GM19455 (cell line): ENCODE measurements at regions not wholly inside any gene's neighbourhood (a gene's known extent, or its start where the extent isn't known, plus 50 kb on each side); places are given as distances from the start of the nearest gene placed in this dataset.
"Not testable (repeated sequence)": the region's sequence is repeated elsewhere in the genome, so short reads cannot be mapped to it uniquely, and the experiment has no call there.

Experiments used
- ATAC-seq: cut with Tn5 transposase; IDR thresholded peaks from one replicate; pipeline ENCODE4 v1.9.1; 2021; ENCODE audit not compliant: unreplicated experiment

- ATAC-seq, result no peak
Observed at GRCh38 chr10:118944959-118945633, 84.4 kb upstream of the NANOS1 start.

GRCh38 chr10:118948786-118949185 is 80.7 kb upstream of the NANOS1 start:
- ATAC-seq, result no peak

GRCh38 chr10:118950190-118950680 is 79.3 kb upstream of the NANOS1 start:
- no peak for ATAC-seq

GRCh38 chr10:118950997-118951637 is 78.4 kb upstream of the NANOS1 start:
- ATAC-seq, result no peak

GRCh38 chr10:118952493-118953295 is 76.8 kb upstream of the NANOS1 start:
- ATAC-seq, result no peak

- no peak for ATAC-seq
Observed at GRCh38 chr10:118953598-118954393, 75.7 kb upstream of the NANOS1 start.

GRCh38 chr10:118955531-118955930 is 74.0 kb upstream of the NANOS1 start:
- ATAC-seq, result no peak

GRCh38 chr10:118955951-118956801 is 73.3 kb upstream of the NANOS1 start:
- ATAC-seq, result no peak

- ATAC-seq, result no peak
Observed at GRCh38 chr10:118956802-118957442, 72.6 kb upstream of the NANOS1 start.

GRCh38 chr10:118957443-118957825 is 72.1 kb upstream of the NANOS1 start:
- ATAC-seq, result no peak

- ATAC-seq, result no peak
Observed at GRCh38 chr10:118957966-118958365, 71.5 kb upstream of the NANOS1 start.

GRCh38 chr10:118958559-118958958 is 71.0 kb upstream of the NANOS1 start:
- ATAC-seq, result no peak

GRCh38 chr10:118958984-118959925 is 70.3 kb upstream of the NANOS1 start:
- no peak for ATAC-seq

- ATAC-seq, result no peak
Observed at GRCh38 chr10:118960157-118961090, 69.1 kb upstream of the NANOS1 start.

GRCh38 chr10:118961436-118961835 is 68.1 kb upstream of the NANOS1 start:
- ATAC-seq, result no peak

- ATAC-seq, result not testable (repeated sequence)
Observed at GRCh38 chr10:118962331-118962868, 67.1 kb upstream of the NANOS1 start.

GRCh38 chr10:118963341-118963740 is 66.2 kb upstream of the NANOS1 start:
- ATAC-seq, result no peak
